Thyroid gland (tissue), 4 donors: ENCODE measurements at regions not wholly inside any gene's neighbourhood (a gene's known extent, or its start where the extent isn't known, plus 50 kb on each side); places are given as distances from the start of the nearest gene placed in this dataset.

Experiments used
- POLR2A ChIP-seq, 2 donors: fragments of 450-650 bp; IDR thresholded peaks; one replicate each; pipeline ENCODE4 v1.6.1; 2017; ENCODE audit warnings: antibody characterized with exemption in 2 of 2, mild to moderate bottlenecking in 2 of 2, moderate library complexity in 1 of 2
- TF ChIP-seq, protein P1 (sequence below), 6 experiments: fragments of 200-600 bp in 3 of 6; fragments of 450-650 bp in 3 of 6; sonication (generic) in 3 of 6; IDR thresholded peaks; one replicate each; pipeline ENCODE4 v1.5.1; 2016 to 2019; ENCODE audit warnings: antibody characterized with exemption in 6 of 6, mild to moderate bottlenecking in 2 of 6, inconsistent platforms in 1 of 6, moderate library complexity in 1 of 6

DNA sequence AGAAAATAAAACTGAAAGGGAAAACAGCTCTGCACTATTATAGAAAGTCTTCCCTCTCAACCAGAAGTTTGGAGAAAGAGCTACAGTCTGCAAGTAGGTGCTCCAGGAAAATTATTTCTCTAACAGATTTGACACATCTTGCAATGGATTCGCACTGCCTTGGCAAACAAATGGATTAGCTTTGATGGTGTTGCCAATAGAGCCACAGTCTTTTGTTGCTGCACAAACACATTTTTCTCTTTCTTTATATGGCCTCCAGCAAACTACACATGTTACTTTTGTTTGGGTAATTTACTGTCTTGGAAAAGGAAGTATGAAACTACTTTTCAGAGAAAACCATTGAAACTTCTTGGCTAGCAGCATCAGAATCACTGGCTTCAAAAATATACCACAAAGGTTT is 523.1 kb downstream of the EFNA5 start:
- TF ChIP-seq, protein P1, sequence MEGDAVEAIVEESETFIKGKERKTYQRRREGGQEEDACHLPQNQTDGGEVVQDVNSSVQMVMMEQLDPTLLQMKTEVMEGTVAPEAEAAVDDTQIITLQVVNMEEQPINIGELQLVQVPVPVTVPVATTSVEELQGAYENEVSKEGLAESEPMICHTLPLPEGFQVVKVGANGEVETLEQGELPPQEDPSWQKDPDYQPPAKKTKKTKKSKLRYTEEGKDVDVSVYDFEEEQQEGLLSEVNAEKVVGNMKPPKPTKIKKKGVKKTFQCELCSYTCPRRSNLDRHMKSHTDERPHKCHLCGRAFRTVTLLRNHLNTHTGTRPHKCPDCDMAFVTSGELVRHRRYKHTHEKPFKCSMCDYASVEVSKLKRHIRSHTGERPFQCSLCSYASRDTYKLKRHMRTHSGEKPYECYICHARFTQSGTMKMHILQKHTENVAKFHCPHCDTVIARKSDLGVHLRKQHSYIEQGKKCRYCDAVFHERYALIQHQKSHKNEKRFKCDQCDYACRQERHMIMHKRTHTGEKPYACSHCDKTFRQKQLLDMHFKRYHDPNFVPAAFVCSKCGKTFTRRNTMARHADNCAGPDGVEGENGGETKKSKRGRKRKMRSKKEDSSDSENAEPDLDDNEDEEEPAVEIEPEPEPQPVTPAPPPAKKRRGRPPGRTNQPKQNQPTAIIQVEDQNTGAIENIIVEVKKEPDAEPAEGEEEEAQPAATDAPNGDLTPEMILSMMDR (IDR thresholded peaks at IDR 0.05), result no peak
- no peak for TF ChIP-seq POLR2A (IDR thresholded peaks at IDR 0.05)
